HG03565 (cell line): ENCODE measurements at regions not wholly inside any gene's neighbourhood (a gene's known extent, or its start where the extent isn't known, plus 50 kb on each side); places are given as distances from the start of the nearest gene placed in this dataset.

Experiments
- ATAC-seq: cut with Tn5 transposase; IDR thresholded peaks from one replicate; pipeline ENCODE4 v1.9.1; 2021; ENCODE audit warnings: mild to moderate bottlenecking, moderate library complexity; ENCODE audit not compliant: unreplicated experiment

GRCh38 chr16:79543219-79543618 is 57.3 kb downstream of the MAF start:
- no peak for ATAC-seq

- ATAC-seq, result no peak
These were observed 58.2 kb downstream of the MAF start for GRCh38 chr16:79542237-79542774.

GRCh38 chr16:79540825-79541595 is 59.5 kb downstream of the MAF start:
- ATAC-seq, result no peak

GRCh38 chr16:79537584-79537983 is 63.0 kb downstream of the MAF start:
- ATAC-seq, result no peak

GRCh38 chr16:79536958-79537357 is 63.6 kb downstream of the MAF start:
- ATAC-seq, result no peak

GRCh38 chr16:79535130-79535529 is 65.4 kb downstream of the MAF start:
- no peak for ATAC-seq

GRCh38 chr16:79534143-79534542 is 66.4 kb downstream of the MAF start:
- ATAC-seq, result no peak

- ATAC-seq, result no peak
These were observed 67.2 kb downstream of the MAF start for GRCh38 chr16:79533292-79533691.

DNA sequence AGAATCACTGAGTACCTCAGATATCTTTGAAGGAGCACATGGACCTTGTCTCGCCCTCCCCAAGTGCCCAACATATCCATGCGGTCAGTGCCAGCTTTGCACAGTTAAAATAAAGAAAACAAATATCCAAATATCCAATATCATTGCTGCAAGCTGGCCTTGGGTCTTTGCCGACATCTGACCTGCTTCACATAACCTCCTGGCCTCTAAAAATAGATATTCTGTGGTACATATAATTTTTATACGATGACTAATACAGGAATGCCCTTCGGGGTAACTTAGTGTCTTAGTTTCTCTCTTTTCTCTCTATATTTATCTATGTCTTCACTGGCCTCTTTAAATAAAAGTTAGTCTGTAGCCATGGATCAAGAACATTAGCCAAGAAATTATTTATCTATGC is 67.8 kb downstream of the MAF start:
- ATAC-seq, result no peak

DNA sequence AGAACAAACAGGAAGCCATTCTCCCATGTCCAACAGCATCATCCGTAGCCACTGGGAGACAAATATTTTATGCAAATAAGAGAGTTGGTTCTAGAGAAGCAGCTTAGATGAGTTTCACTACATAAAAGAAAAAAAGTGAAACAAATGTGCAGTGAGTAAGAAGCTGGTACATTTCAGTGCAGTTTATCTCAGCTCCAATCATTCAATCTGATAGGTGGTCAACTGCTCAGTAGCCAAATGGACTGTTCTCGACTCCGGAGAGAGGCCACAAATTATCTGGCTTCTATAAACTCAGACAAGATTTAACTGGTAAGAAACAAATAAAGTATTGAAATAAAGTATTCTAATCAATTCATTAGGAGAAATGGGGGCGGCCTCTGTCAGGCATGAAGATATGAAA is 68.3 kb downstream of the MAF start:
- no peak for ATAC-seq

DNA sequence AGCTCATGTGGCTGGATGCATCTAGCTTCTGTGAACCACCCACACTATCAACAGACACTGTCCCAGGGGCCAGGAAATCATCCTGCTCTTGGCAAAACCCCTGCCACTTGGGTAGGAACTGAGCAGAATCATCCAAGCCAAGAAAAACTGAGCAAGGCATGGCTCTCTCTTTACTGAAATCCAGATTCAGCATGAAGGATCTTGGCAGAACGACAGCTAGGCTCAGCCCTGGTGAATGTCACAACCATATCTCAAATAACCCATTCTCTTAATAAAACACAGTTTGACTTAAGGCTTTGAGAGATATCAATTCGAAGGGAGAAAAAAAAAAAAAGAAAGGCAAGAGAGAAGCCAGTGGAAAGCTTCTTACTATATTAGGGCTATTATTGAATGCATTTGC is 72.2 kb downstream of the MAF start:
- no peak for ATAC-seq

- ATAC-seq, result no peak
These were observed 76.6 kb downstream of the MAF start for GRCh38 chr16:79523971-79524370.

DNA sequence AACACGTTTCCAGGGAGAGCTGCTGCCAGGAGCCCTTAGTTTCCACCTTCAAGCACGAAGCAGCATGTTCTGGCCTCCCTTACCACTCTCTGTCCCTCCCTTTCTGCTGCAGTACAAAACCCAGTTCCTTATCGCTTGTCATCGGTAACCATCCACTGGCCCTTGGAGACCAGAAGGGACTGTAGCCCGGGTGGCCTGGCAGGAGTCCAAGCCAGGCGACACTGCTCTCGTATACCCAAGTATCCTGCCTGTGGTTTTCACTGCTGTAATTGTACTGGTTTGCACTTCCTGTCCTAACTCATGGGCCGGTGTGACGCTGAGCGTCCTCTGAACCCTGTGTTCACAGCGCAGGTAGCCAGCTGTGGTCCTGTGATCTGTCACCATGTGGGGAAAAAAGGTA is 81.1 kb downstream of the MAF start:
- ATAC-seq, result no peak

- no peak for ATAC-seq
These were observed 83.4 kb downstream of the MAF start for GRCh38 chr16:79517156-79517555.

DNA sequence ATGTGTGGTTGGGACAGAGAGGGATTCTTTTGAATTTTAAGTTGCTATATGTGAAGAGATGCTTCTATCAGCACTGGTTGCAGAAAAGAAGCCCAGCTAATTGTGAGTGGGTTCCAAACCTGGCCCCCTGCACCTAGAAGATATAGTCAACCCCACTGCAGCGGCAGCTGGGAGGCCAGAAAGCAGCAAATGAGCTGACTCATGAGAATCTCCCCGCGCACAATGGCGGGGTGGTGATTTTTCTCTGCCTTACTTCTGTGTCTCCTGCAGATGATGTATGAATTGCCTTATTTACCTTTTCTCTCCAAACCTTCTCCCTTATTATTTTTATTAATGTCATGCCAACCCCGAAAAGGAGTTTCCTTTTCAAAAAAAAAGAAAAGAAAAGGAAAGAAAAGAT is 89.7 kb downstream of the MAF start:
- no peak for ATAC-seq

- no peak for ATAC-seq
These were observed 90.6 kb downstream of the MAF start for GRCh38 chr16:79509906-79510305.

GRCh38 chr16:79509211-79509631 is 91.3 kb downstream of the MAF start:
- ATAC-seq, result no peak

DNA sequence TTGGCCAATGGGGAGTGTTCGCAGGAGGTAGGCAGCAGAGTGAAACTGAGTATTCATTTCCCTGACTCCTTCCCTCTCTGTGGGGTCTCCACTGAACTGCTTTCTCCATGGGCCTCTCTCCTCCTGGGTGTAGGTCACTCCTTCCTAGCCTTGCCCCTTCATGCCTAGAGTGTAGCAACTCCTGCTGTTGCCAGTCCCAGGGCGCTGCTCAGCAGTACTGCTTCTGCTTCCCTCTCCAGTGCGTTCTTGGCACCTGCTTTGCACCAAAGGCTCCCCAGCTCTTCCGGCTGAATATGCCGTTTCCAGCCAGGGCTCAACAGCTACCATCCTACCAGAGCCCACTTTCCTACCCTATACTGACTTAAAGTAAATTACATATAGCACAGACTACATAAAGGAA is 92.2 kb downstream of the MAF start:
- no peak for ATAC-seq

DNA sequence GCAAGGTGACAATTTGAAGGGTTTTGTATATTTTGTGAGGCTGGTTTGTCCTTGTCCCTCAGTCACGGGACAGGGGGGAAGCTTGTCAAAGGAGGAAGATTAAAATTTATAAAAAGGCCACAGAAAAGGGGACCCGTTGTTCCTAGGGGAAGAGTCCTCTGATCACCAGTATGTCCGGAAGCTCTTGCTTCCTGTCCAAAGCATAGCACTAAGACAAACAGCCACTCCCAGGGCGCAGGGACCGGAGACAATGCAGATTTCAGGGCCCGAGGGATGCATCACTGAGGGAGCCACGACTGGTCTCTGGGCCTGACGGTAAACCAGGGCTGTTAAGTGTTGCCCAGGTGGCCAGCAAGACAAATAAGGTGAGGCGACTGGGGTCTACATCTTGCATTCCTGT is 95.2 kb downstream of the MAF start:
- ATAC-seq, result no peak

- ATAC-seq, result no peak
These were observed 97.0 kb downstream of the MAF start for GRCh38 chr16:79503511-79503910.

GRCh38 chr16:79501446-79501845 is 99.1 kb downstream of the MAF start:
- ATAC-seq, result no peak

GRCh38 chr16:79500866-79501265 is 99.7 kb downstream of the MAF start:
- no peak for ATAC-seq

GRCh38 chr16:79500286-79500685 is 100.3 kb downstream of the MAF start:
- ATAC-seq, result no peak
